NCI-H1092 (cell line): ENCODE measurements at regions not wholly inside any gene's neighbourhood (a gene's known extent, or its start where the extent isn't known, plus 50 kb on each side); places are given as distances from the start of the nearest gene placed in this dataset.

ENCODE experiments used
- DNase-seq: peaks from one replicate; lab custom pipeline; 2025; lab: John Stamatoyannopoulos, UW

DNA sequence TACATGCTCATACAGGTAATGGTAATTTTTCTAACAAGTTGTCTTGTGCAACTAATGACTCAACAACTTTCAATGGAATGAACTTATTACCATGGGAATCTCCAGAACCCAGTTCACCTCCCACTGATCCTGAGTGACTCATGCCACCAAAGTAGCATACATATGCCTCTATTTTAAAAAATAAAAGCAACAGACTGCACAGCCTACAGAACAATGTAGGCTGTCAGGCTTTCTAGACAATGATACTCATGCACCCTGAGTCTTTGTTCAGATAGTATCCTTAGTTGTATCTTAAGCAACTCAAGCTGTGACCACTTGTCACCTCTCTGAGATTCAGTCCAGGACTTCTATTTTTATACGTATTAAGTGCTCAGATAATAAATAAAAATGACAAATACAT lies 531.0 kb upstream of the SETBP1 start:
- DNase-seq = no peak

DNA sequence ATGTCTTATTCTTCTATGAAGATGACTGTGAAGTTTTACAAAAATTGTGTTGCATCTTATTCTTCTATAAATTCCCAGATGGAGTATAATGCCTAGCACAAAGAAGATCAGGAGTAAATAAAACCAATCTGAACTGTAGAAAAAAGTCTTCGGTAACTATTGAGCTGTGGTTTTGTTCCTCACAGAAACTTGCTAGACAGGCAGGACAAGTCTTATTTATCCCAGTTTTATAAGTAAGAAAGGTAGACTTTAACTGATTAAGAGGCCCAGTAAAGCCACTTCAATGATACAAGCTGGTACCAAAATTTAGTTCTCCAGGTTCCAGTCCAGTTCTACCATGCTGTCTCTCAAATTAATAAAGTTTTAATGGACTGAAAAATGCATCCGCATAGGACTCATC lies 526.7 kb upstream of the SETBP1 start:
- no peak for DNase-seq

GRCh38 chr18:44156126-44156525 lies 524.6 kb upstream of the SETBP1 start:
- DNase-seq = no peak

DNA sequence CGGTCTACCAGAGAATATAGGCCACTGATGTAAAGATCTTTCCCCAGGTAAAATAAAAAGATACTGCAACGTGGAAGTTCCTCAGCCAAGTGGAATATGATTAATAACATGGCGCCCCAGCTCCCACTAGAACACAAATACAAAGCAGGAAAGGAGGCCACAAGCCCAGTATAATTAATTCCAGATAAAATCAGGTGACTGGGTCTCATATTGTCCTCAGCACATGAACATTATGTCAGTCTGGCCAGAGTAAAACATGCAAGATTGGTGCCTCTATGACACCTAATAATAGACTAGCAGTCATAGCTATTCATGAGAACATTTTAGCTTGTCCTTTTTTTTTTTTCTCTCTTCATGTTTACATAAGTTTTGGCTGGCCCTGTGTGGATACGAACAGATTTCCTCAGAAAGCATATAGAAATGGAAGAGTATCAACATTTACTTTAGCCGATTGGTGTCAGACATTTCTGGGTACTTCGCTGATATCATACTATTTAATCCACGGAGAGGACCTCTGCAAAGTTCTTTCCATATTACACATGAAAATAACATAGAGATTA lies 523.8 kb upstream of the SETBP1 start:
- DNase-seq = no peak

DNA sequence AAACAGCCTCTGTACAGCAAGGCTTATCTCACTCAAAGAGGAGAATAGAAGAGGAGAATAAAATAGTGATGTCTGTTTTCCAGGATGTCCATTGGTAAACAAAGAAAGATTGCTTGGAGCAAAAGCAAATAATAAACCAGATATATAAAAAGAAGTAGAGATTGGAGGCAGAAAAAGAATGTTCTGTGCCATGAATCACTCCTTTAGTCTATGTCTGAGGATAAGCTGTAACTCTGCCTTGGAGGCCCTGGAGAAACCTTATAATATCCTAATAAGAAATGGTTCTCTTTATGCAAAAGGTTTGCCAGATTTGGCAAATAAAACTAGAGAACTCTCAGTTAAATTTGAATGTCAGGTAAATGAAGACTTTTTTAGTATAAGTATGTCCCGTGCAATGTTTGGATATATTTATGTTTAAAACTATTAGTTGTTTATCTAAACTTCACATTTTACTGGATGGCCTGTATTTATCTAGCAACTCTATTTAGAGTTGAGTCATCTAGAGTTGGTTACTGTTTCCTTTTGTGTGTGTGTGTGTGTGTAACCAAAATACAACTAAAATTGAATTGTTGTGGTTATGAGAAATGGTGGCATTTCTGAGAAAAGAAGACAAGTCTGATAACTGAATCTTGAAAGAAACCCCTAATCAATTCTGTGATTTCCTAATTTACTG lies 510.3 kb upstream of the SETBP1 start:
- no peak for DNase-seq

DNA sequence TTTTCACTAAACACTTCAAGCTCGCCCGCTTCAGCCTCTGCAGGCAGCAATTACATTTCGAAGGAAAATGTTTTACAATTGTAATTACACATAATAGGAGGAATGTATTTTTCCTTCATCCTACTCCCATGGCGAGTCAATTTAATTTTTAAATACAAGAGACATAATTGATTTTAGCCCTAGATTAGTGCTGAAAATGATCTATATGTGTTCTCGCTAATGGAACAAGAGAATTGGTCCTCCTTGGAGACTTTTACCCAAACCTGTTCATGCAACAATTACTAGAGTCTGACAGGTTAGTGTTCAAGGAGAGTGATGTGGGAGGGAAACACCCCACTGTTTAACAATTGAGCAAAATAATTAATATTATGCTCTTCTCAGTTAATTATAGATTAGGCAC lies 509.4 kb upstream of the SETBP1 start:
- DNase-seq = no peak

DNA sequence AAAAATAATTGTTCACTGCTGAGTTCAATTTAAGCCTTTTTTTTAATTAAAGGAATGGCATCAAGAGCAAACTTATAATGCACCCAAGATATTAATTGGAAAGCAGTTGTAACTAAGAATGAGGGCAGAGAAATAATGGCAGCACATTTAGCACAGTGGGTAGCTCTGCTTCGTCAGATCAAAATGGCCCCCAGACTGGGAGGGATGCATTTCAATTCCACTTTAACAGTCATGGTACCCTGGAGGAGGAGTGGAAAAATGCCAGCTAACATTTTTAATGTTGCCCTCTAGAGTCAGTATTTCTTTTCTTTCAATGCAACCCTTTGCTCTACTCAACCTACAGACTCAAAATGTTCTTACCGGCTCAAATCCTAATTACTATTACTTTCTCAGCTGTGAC lies 504.8 kb upstream of the SETBP1 start:
- no peak for DNase-seq

- no peak for DNase-seq
Measured at GRCh38 chr18:44178476-44178875, 502.2 kb upstream of the SETBP1 start.

DNA sequence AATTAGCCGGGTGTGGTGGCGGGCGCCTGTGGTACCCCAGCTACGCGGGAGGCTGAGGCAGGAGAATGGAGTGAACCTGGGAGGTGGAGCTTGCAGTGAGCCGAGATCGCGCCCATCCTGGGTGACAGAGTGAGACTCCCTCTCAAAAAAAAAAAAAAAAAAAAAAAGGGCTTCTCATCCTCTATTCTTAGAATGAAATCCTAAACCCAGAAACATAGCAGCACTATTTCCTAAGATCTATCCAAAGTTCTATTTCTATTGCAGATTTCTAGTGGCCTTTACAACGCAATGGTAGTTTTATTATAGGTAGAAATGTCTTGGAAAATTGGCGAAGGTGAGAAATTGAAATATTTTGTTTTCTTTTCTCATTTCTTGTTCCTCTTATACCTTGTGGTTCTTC lies 501.0 kb upstream of the SETBP1 start:
- DNase-seq = no peak

DNA sequence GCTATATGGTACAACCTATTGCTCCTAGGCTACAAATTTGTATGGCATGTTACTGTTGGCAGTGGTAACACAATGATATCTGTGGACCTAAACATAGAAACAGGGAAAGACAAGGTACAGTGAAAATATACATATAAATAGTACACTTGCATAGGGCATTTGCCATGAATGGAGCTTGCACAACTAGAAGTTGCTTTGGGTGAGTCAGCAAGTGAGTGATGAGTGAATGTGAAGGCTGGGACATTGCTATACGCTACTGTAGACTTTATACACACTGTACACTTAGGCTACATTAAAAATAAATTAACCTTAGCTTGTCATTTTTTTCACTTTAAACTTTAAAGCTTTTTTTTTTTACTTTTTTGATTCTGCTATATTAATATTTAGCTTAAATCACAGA lies 500.0 kb upstream of the SETBP1 start:
- no peak for DNase-seq

- DNase-seq = peak; percentile 10
Measured at GRCh38 chr18:44181951-44182747, 498.5 kb upstream of the SETBP1 start.

DNA sequence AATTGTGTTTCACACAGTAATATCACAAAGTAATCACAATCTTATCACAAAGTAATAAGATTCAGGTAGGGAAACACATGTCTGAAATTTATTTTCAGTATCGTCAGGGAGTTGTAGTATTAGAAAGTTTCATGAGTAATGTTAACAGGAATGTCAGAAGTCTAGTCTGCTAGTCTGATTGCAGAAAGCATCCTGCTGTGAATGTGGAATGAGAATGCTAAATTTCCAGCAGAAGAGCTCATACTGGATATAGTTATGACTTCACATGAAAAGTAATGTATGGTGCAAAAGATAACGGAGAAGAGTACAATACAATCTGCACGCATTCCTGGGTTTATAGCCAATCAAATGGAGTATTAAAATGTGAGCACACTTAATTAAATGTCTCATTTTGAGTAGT lies 494.7 kb upstream of the SETBP1 start:
- no peak for DNase-seq

GRCh38 chr18:44187090-44187489 lies 493.6 kb upstream of the SETBP1 start:
- no peak for DNase-seq

DNA sequence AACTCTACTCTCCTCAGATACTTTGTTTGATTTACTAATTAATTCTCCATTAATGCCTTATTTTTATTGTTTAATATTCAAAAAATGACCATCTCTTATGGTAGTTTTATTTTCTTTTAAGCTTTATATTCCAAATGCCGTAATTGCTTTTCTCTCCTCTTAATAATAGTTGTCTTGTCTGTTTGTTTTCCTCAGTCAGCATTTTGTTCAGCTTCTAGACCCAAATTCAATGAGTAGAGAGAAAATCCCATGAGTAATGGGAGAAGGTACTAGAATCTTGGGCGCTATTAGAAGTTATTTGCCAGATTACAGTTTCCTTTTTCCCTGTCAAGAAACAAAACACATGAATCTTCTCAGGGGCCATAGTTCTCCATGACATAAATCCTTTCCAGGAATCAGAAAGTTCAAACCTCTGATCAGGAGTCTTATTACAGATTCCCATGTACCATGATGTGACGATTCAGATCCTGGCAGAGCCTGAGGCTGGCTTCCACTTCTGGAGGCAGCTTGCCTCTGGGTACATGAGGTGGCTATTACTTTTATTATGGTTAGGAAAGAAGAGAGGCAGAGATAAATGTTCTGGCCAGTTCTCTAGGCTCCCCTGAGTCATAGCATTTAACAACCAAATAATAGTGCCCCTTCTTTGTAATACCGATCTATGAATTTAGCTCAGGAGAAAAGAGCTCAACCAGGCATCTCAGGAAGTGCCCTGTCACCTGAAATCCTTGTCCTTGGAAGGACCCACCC lies 485.1 kb upstream of the SETBP1 start:
- no peak for DNase-seq

DNA sequence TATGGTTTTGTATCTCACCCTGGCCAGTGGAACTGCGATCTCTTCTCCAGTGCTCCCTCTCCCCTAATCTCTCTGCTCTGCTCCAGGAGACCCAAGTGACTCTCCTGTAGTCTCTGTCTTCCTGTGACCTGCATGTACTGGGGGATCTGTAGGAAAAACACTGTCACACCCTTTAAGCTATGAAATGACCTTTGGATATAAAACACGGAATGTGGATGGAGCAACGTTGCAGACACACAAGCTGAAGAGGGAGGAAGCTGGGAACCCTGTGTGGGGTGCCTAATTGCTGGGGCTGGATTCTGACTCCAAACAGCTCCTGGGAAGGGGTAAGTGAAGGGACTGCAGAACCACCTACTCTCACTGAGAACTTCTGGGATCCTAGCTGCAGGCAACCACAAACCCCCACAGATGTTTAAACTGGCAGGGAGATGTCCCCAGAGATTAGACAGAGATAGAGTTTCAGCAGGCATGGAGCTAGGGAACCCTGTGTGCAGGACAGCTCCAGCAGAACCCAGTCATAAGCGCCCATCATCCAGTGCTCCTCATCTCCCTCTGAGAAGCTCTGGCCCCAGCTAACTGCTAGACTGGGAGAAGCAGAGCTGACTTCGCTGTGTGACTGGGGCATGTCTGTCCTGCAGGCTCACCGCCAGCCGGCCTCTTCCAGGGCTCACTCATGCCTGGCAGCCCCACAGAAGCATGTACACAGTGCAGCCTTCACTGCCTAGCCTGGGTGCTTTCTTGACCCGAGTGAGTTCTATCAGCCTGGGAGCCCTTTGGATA lies 482.7 kb upstream of the SETBP1 start:
- peak; percentile 41 for DNase-seq

- peak; percentile 83 for DNase-seq
Measured at GRCh38 chr18:44198612-44199284, 481.9 kb upstream of the SETBP1 start.

DNA sequence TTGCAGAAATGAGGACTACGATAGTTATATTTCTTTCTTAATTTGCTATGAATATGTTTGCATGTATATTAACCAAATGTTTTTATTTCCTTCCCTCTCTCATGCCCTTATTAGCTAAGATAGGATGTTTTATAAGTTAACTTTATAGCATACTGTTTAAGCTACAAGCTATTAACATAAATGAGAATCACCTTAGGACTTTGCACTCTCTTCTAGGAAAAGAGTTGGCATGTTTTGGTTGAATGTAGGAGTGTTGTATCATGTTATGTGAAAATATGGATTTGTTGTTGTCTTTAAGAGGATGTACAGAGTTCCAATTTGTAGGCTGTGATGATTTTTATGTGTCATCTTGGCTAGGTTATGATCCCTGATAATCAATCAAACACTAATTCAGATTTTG lies 467.4 kb upstream of the SETBP1 start:
- DNase-seq = no peak

DNA sequence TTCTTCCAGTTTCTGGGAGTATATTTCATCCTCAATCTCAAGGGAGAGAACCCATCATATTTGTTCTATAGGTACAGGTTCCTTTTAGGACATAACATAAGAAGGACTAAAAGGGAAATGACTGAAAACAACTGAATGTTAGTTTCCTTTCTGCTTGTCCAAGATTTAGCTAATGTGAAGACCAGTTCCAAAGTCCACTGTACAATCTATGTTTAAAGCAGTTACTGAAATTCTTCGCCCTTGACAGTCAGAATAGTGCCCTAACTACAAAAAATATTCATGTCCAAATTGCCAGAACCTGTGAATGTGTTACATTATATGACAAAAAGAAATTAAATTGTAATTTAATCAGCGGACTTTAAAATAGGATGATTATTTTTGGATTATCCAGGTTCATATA lies 466.3 kb upstream of the SETBP1 start:
- DNase-seq = no peak

- no peak for DNase-seq
Measured at GRCh38 chr18:44216169-44216568, 464.5 kb upstream of the SETBP1 start.

- no peak for DNase-seq
Measured at GRCh38 chr18:44227501-44227900, 453.2 kb upstream of the SETBP1 start.

GRCh38 chr18:44229693-44230108 lies 451.0 kb upstream of the SETBP1 start:
- DNase-seq = peak; percentile 12
